GM18867 (cell line): ENCODE measurements at regions not wholly inside any gene's neighbourhood (a gene's known extent, or its start where the extent isn't known, plus 50 kb on each side); places are given as distances from the start of the nearest gene placed in this dataset.

ENCODE experiments used
- ATAC-seq: cut with Tn5 transposase; IDR thresholded peaks from one replicate; pipeline ENCODE4 v1.9.1; 2021; ENCODE audit warnings: mild to moderate bottlenecking, moderate library complexity; ENCODE audit not compliant: unreplicated experiment

DNA sequence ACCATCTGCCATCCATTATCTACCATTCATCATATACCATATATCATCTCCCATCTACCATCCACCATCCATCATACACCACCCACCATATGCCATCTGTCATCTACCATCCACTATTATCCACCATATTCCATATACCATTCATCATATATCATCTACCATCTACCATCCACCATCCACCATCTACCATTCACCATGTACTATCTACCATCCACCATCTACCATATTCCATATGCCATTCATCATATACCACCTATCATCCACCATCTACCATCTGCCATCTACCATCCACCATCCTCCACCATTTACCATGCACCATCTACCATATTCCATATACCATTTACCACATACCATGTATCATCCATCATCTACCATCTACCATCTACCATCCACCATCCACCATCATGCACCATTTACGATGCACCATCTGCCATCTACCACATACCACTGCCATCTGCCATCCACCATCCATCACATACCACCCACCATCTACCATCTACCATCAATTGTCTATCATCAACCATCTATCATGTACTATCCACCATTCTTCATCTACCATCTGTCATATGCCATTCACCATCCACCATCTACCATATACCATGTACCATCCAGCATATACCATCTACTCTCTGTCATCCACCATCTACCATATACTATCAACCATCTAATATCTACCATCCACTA, 50.6 kb upstream of the RAB4A start:
- no peak for ATAC-seq

DNA sequence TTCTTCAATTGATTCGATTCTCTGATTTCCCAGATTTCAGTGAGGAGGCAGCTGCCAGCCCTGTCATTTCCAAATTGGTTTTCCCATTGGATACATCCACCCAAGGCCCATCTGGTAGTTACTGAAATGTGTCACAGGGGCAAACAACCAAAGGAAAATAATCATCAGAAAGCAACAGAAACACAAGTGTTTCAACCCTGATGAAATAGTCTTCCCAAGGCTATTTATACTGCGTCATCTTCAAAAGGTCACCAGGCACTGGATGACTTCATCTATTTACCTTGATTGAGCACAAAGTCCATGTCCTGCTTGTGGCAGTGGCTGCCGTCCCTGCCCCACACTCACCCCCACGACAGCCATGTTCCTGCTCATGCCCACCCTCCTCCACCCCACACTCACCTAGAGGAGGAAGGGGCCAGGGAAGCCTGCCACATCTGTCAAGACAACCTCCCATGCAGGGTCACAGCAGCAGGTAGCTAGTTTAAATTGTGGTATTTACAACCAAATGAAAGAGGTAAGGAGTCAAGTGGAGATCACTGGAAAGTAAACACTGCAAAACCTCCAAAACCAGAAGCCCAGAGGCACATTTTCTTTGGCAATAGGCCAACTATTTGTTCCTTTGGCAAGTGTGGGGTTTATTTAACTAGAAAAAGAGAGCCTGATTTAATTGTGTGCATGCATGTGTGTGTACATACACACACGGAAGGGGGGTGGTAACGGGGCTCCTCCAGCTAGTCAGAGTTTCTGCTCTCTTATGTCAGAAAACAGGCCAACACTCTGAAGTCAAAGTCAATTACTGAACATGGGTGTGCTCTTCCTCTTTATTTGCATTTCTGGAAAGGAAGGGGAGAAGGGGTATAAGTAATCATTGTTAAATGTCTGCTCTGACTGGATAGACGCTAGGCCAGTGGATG, 49.5 kb upstream of the RAB4A start:
- no peak for ATAC-seq
